ENCODE measurements at regions not wholly inside any gene's neighbourhood (a gene's known extent, or its start where the extent isn't known, plus 50 kb on each side); places are given as distances from the start of the nearest gene placed in this dataset.

GRCh38 chr12:60920841-60921495, 1325.1 kb downstream of the SLC16A7 start:
- no peaks in the 10 kb centered on the region for H3K36me3 ChIP-seq (ENCODE audit: control insufficient read depth in 1 of 2, insufficient read depth in 2 of 2, low read length in 2 of 2)
- H4K20me1 ChIP-seq (ENCODE audit: insufficient read depth), result no peaks in the 10 kb centered on the region
- no TSS peak for BruUV-seq (replicated peaks)
- RAD21 ChIA-PET (ENCODE audit: low non-redundant PET in 1 of 2, low total read pairs in 2 of 2, uncharacterized antibody in 2 of 2, unreplicated experiment in 2 of 2), result no interaction called here
- intact Hi-C loops (cut with micrococcal nuclease), result no loop called here
- CTCF ChIA-PET, result no interaction called here
- H3K27ac ChIP-seq (ENCODE audit: low read depth, low read length), result no peak overlapping the region
- H3K79me2 ChIP-seq (ENCODE audit: insufficient read depth, low read length), result no peaks in the 10 kb centered on the region
- no peak for ATAC-seq
- H3K27me3 ChIP-seq (ENCODE audit: insufficient read depth, low read length), result no peaks in the 10 kb centered on the region
- no peak overlapping the region for H3K4me3 ChIP-seq (replicated peaks in 1 of 2; ENCODE audit: low read depth in 1 of 2, low read length in 2 of 2)
- H3K9me3 ChIP-seq (ENCODE audit: control insufficient read depth in 1 of 2, insufficient read depth in 1 of 2, low read depth in 1 of 2, low read length in 2 of 2), result no peaks in the 10 kb centered on the region
- H3K4me1 ChIP-seq (ENCODE audit: control insufficient read depth in 1 of 2, insufficient read depth in 2 of 2, low read length in 2 of 2), result no peaks in the 10 kb centered on the region
- no peak overlapping the region for H3K4me2 ChIP-seq (ENCODE audit: low read length)
- H2AFZ ChIP-seq (ENCODE audit: low read depth, low read length, poor library complexity, severe bottlenecking), result peak overlapping the region; percentile 65
- H3K9me2 ChIP-seq (ENCODE audit: insufficient read depth), result no peaks in the 10 kb centered on the region
- TF ChIP-seq POLR2A (IDR thresholded peaks at IDR 0.05; ENCODE audit: borderline replicate concordance, extremely low read depth, insufficient read depth, insufficient read length) (no peak), CEBPB (IDR thresholded peaks at IDR 0.05; ENCODE audit: low read depth) (no peak)
- DNase-seq (ENCODE audit: low read depth, low spot score), result no peak
- POLR2A ChIA-PET, result no interaction called here
- H3K9ac ChIP-seq (ENCODE audit: low read length), result no peak overlapping the region

- Histone ChIP-seq H3K9me3 (ENCODE audit: control insufficient read depth in 1 of 2, insufficient read depth in 1 of 2, low read depth in 1 of 2, low read length in 2 of 2) (no peaks in the 10 kb centered on the region), H3K79me2 (ENCODE audit: insufficient read depth, low read length) (no peaks in the 10 kb centered on the region), H3K27ac (ENCODE audit: low read depth, low read length) (no peak overlapping the region), H3K27me3 (ENCODE audit: insufficient read depth, low read length) (no peaks in the 10 kb centered on the region), H3K36me3 (ENCODE audit: control insufficient read depth in 1 of 2, insufficient read depth in 2 of 2, low read length in 2 of 2) (no peaks in the 10 kb centered on the region), H4K20me1 (ENCODE audit: insufficient read depth) (no peaks in the 10 kb centered on the region), H3K4me2 (ENCODE audit: low read length) (no peak overlapping the region), H3K4me3 (replicated peaks in 1 of 2; ENCODE audit: low read depth in 1 of 2, low read length in 2 of 2) (no peak overlapping the region), H3K4me1 (ENCODE audit: control insufficient read depth in 1 of 2, insufficient read depth in 2 of 2, low read length in 2 of 2) (no peaks in the 10 kb centered on the region), H3K9me2 (ENCODE audit: insufficient read depth) (no peaks in the 10 kb centered on the region), H3K9ac (ENCODE audit: low read length) (no peak overlapping the region), H2AFZ (ENCODE audit: low read depth, low read length, poor library complexity, severe bottlenecking) (no peak overlapping the region)
- ChIA-PET RAD21 (ENCODE audit: low non-redundant PET in 1 of 2, low total read pairs in 2 of 2, uncharacterized antibody in 2 of 2, unreplicated experiment in 2 of 2) (no interaction called here), POLR2A (no interaction called here), CTCF (no interaction called here)
- intact Hi-C loops (cut with micrococcal nuclease), result no loop called here
- ATAC-seq, result no peak
- no peak for DNase-seq (ENCODE audit: low read depth, low spot score)
- BruUV-seq (replicated peaks), result no TSS peak
- TF ChIP-seq EZH2 (IDR thresholded peaks at IDR 0.05) (no peak), SRF (IDR thresholded peaks at IDR 0.05; ENCODE audit: low read depth) (no peak), POLR2A (IDR thresholded peaks at IDR 0.05; ENCODE audit: borderline replicate concordance, extremely low read depth, insufficient read depth, insufficient read length) (no peak), ATF3 (IDR thresholded peaks at IDR 0.05) (no peak), SIN3A (IDR thresholded peaks at IDR 0.05; ENCODE audit: low read depth) (no peak), ELF1 (IDR thresholded peaks at IDR 0.05; ENCODE audit: borderline replicate concordance, low read depth) (no peak), MAX (IDR thresholded peaks at IDR 0.05) (no peak), EZH2phosphoT487 (IDR thresholded peaks at IDR 0.05; ENCODE audit: borderline replicate concordance) (no peak), CBX3 (IDR thresholded peaks at IDR 0.05; ENCODE audit: low read depth) (no peak), REST (IDR thresholded peaks at IDR 0.05; ENCODE audit: low read depth) (no peak), TCF7L2 (IDR thresholded peaks at IDR 0.05; ENCODE audit: borderline replicate concordance, extremely low read depth, insufficient read depth, insufficient read length) (no peak), POLR2AphosphoS5 (IDR thresholded peaks at IDR 0.05; ENCODE audit: low read depth, low read length) (no peak), ZNF274 (IDR thresholded peaks at IDR 0.05; ENCODE audit: low read depth, low read length) (no peak), ZBTB33 (IDR thresholded peaks at IDR 0.05; ENCODE audit: extremely low read depth, insufficient replicate concordance, low read length) (no peak), JUND (IDR thresholded peaks at IDR 0.05) (no peak)
These were observed 1325.7 kb downstream of the SLC16A7 start for GRCh38 chr12:60921541-60921940.
